Amniotic epithelial cell (primary cell): ENCODE measurements at regions not wholly inside any gene's neighbourhood (a gene's known extent, or its start where the extent isn't known, plus 50 kb on each side); places are given as distances from the start of the nearest gene placed in this dataset.
A peak's percentile ranks its signal among the peaks of the same experiment; 100 is the strongest.

Experiments
- DNase-seq: peaks from one replicate; pipeline ENCODE4 v3.0.0-alpha.2; 2010; ENCODE audit warnings: low read depth

- no peak for DNase-seq
Measured at GRCh38 chr5:67363963-67364362, 167.4 kb upstream of the CD180 start.

GRCh38 chr5:67363180-67363709 lies 166.6 kb upstream of the CD180 start:
- DNase-seq = peak; percentile 41

GRCh38 chr5:67361932-67362729 lies 165.5 kb upstream of the CD180 start:
- no peak for DNase-seq

- no peak for DNase-seq
Measured at GRCh38 chr5:67360047-67360446, 163.4 kb upstream of the CD180 start.

DNA sequence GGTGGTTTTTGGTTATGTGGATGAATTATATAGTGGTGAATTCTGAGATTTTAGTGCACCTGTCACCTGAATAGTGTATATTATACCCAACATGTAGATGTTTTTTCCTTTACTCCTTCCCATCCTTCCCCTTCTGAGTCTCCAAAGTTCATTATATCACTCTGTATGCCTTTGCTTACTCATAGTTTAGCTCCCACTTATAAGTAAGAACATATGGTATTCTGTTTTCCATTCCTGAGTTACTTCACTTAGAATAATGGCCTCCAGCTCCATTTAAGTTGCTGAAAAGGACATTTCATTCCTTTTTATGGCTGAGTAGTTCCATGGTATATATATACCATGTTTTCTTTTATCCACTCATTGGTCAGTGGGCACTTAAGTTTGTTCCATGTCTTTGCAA lies 161.6 kb upstream of the CD180 start:
- DNase-seq = no peak

DNA sequence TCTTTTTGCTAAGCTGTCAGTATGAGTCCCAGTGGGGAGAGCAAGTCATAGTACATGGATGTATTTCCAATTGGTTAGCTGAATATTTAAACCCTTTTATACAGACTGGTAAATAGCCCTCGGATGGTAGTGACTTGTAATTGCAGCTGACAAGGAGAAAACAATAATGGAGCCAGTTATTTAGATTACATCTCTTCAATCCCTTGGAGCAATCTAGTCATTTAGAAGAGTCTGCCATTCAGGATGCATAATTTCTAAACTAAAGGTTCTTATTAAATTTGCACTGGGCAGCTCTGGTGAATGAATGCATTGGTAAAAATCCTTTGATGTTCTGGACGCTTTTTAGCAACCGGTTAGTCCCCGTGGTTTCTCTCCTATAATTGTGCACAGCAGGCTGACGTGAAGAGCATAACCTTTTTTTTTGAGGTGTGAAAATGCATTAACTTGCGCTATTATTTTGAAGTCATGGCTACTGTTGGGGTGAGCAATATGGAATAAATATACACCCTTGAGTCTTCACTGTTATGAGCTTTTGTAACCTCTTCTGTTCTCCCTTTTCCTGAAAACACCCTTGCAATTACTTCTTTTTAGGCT lies 158.6 kb upstream of the CD180 start:
- no peak for DNase-seq

GRCh38 chr5:67353500-67354450 lies 157.2 kb upstream of the CD180 start:
- no peak for DNase-seq

DNA sequence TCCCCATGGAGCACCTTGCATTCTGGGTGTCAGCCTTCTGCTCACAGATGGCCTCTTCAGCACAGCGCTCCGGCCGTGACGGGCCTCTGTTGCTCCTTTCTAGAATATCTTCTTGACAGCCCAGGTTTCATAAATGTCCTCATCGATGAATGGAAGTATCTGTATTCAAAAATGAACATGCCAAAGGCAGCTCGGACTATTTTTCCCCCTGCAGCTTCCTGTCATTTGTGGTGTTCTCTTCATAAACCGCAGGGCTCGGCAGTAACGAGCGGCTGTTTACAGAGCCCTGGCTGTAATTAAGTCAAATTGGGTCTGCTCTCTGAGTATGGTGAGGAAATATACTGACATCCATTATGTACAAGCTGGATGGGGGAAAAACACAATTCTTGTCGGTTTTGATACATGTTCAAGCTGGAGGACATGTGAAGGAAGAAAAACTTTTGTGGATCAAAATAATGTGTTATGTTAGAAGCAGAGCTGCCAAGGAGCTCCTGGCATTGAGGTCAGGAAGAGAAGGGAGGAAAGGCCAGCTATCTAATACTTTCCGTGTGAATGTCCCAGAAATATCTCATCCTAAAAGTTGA lies 154.1 kb upstream of the CD180 start:
- peak; percentile 15 for DNase-seq

DNA sequence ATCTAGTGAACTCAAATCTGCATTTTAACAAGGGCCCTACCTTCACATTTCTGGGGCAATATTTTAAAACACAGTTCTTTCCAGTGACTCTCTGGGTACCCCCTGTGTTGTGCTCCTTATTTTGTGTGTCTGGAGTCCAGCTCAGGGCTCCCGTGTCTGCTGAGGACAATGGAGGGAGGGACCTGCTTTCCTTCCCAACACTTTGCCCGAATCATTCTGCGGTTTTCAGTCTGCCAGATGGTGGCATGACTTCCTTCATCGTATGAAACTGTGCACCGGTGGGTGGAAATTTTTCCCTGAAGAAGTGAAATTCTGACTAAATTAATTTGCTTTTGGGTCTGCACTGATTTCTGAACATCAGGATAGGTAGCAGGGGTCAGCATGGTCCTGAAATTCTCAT lies 153.6 kb upstream of the CD180 start:
- DNase-seq = no peak

GRCh38 chr5:67347821-67348220 lies 151.2 kb upstream of the CD180 start:
- DNase-seq = no peak

- no peak for DNase-seq
Measured at GRCh38 chr5:67346611-67347010, 150.0 kb upstream of the CD180 start.

GRCh38 chr5:67344870-67345269 lies 148.3 kb upstream of the CD180 start:
- DNase-seq = no peak

DNA sequence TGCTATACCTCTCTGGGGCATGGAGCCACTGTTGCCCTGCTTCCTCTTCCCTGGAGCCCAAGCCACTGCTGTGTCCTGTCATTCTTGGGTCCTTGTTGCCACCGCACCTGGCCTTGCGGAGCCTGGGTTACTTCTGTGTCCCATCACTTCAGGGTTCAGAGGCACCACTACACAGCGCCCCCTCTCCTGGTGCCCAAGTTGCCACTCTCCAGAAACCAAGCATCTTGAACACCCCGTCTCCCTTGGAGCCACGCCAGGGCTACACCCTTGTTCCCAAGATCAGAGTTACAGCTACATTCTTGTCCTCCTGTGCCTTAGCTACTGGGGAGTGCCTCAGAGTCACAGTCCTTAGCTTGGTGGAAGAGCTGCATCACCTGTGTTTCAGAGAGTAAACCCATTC lies 147.2 kb upstream of the CD180 start:
- no peak for DNase-seq

- DNase-seq = no peak
Measured at GRCh38 chr5:67341478-67341877, 144.9 kb upstream of the CD180 start.

DNA sequence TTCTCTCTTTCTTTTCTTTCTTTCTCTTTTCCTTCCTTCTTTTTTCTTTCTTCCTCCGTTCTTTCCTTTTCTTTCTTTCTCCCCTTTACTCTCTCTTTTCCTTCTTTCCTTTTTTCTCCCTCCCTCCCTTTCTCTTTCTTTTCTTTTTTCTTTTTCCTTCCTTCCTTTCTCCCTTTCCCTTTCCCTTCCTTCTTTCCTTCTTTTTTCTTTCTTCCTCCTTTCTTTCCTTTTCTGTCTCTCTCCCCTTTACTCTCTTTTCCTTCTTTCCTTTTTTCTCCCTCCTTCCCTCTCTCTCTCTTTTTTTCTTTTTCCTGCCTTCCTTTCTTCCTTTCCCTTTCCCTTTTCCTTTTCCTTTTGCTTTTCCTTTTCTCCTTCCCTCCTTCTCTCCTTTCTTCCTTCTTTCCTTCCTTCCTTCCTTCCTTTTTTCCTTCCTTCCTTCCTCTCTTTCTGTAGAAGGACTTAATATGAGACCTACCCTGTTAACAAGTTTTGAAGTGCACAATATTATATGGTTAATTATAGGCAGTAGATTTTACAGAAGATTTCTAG lies 142.7 kb upstream of the CD180 start:
- DNase-seq = no peak

GRCh38 chr5:67338421-67338820 lies 141.8 kb upstream of the CD180 start:
- no peak for DNase-seq

DNA sequence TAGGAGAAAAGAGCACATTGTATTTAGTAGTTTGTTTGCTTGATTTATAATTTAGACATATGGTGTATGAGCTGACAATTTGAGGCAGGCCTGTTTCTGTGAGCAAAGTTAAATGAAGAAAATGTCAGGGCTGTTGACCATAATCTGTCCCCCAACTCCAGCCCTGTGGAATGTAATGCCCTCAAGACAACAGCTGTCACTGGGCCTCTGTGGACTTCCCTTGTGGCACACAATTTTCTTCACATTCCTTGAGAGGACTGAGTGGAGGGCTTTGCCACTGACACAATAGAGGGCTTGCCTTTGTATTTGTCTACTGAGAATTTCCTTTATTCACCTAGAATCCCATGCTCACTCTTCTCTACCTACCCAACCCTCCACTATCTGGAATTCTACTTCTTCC lies 141.2 kb upstream of the CD180 start:
- no peak for DNase-seq

DNA sequence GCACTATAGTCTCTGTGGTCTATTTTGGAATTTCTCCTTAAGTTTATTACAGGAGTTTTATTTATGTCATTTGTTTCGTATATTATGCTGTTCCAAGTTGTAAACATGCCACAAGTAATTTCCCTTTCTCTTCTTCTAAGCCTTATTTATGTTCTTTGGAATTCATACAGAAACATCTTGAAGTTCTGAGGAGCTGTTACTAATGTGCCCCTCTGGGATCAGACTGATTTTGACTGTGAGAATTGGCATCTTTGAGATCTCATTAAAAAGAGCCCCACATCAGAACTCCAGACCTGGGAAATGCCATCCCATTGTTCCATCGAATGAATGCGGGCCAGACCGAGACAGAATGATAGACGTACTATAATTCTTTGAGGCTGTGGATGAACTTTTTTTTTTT lies 138.8 kb upstream of the CD180 start:
- no peak for DNase-seq

DNA sequence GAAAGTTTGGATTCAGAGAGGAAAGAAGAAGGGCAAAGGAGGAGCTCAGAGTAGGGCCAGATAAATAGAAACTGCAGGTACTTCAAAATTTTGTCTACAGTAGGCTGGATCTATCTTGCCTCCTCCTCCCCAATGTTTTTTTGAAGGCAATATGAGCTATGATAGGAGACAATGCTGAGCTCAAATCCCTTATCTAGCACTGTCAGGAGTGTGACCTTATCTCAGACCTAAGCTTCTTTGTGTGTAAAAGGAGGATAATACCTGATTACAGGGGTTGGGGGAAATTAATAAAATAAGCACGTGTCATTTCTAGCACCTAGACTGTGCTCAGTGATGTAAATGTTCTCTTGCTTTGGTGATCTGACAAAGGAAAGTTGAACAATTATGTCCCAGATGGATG lies 137.8 kb upstream of the CD180 start:
- DNase-seq = no peak

DNA sequence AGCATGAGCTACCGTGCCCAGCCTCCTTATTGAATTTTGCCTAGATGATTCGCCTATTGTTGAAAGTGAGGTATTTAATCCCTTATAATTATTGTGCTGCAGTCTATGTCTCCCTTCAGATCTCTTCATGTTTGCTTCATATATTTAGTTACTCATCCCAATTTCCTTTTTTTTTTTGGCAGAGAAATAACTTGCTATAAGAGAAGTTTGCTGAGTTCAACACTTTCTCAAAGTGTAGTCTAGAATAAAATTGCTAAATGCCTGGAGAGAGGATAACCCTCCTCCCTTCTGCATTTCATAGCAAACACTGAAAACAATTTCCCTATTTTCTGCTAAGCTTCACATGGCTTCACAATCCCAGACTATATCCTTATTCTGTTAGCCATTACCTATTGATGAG lies 136.6 kb upstream of the CD180 start:
- no peak for DNase-seq

GRCh38 chr5:67331296-67331925 lies 134.8 kb upstream of the CD180 start:
- no peak for DNase-seq
